Tibial nerve (tissue), 4 donors: ENCODE measurements at regions not wholly inside any gene's neighbourhood (a gene's known extent, or its start where the extent isn't known, plus 50 kb on each side); places are given as distances from the start of the nearest gene placed in this dataset.

Experiments
- DNase-seq, 2 donors: peaks; one replicate each; pipeline ENCODE4 v3.0.0-alpha.2; 2019; ENCODE audit warnings: low spot score in 2 of 2
- H3K27ac ChIP-seq, 4 donors: fragments of 200-600 bp; sonication (generic) in 3 of 4; one replicate each; pipeline ENCODE4 v1.5.1; 2017 to 2019; ENCODE audit warnings: mild to moderate bottlenecking in 1 of 4
- H3K27me3 ChIP-seq, 2 donors: fragments of 200-600 bp; sonication (generic) in 1 of 2; one replicate each; pipeline versions ENCODE4 v1.5.1 to v1.6.0; 2017 to 2019
- H3K36me3 ChIP-seq, 3 donors: fragments of 200-600 bp; sonication (generic); one replicate each; pipeline ENCODE4 v1.5.1; 2018 to 2019
- H3K4me1 ChIP-seq, 4 donors: fragments of 200-600 bp; sonication (generic) in 3 of 4; one replicate each; pipeline ENCODE4 v1.5.1; 2017 to 2019
- H3K4me3 ChIP-seq, 4 donors: fragments of 200-600 bp; sonication (generic) in 3 of 4; one replicate each; pipeline ENCODE4 v1.5.1; 2017 to 2019; ENCODE audit warnings: mild to moderate bottlenecking in 1 of 4, moderate library complexity in 1 of 4
- H3K9me3 ChIP-seq, 4 donors: fragments of 200-600 bp; sonication (generic) in 3 of 4; one replicate each; pipeline ENCODE4 v1.5.1; 2017 to 2019
- EP300 ChIP-seq, 2 donors: sonication (generic); formaldehyde crosslinking; IDR thresholded peaks; one replicate each; pipeline ENCODE4 v1.6.1; 2017; ENCODE audit warnings: antibody characterized with exemption in 2 of 2, mild to moderate bottlenecking in 1 of 2
- POLR2A ChIP-seq, 2 donors: fragments of 450-650 bp; IDR thresholded peaks; one replicate each; pipeline ENCODE4 v1.6.1; 2017; ENCODE audit warnings: antibody characterized with exemption in 2 of 2, mild to moderate bottlenecking in 2 of 2, moderate library complexity in 2 of 2
- WGBS, 2 donors: methylation state at CpG; one replicate each; pipeline ENCODE4 v1.1.5; 2018; 5-methylcytosine and 5-hydroxymethylcytosine counted together
- TF ChIP-seq, protein P1 (sequence below), 5 experiments: fragments of 200-600 bp in 3 of 5; fragments of 450-650 bp in 2 of 5; sonication (generic) in 3 of 5; IDR thresholded peaks; one replicate each; pipeline ENCODE4 v1.5.1; 2016 to 2019; ENCODE audit warnings: antibody characterized with exemption in 5 of 5, mild to moderate bottlenecking in 3 of 5, moderate library complexity in 2 of 5

DNA sequence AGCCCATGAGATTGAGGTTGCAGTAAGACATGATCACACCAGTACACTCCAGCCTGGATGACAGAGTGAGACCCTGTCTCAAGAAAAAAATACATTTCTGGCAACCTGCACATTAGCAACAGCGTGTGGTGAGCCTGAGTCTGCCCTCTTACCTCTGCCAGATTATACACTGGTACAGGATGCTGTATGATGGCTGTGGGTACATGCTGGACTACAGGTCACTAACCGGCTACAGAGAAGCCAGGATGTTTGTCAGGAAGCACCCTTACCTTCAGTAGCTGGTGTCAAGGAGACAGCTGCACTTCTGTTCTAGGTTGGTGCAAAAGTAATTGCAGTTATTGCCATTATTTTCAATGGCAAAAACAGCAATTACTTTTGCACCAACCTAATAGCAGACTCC, 575.7 kb downstream of the NPHP4 start:
- no peaks in the 10 kb centered on the region for H3K27me3 ChIP-seq
- DNase-seq, result no peak
- H3K4me1 ChIP-seq, result no peaks in the 10 kb centered on the region
- H3K27ac ChIP-seq, result no peak overlapping the region
- TF ChIP-seq, protein P1, sequence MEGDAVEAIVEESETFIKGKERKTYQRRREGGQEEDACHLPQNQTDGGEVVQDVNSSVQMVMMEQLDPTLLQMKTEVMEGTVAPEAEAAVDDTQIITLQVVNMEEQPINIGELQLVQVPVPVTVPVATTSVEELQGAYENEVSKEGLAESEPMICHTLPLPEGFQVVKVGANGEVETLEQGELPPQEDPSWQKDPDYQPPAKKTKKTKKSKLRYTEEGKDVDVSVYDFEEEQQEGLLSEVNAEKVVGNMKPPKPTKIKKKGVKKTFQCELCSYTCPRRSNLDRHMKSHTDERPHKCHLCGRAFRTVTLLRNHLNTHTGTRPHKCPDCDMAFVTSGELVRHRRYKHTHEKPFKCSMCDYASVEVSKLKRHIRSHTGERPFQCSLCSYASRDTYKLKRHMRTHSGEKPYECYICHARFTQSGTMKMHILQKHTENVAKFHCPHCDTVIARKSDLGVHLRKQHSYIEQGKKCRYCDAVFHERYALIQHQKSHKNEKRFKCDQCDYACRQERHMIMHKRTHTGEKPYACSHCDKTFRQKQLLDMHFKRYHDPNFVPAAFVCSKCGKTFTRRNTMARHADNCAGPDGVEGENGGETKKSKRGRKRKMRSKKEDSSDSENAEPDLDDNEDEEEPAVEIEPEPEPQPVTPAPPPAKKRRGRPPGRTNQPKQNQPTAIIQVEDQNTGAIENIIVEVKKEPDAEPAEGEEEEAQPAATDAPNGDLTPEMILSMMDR (IDR thresholded peaks at IDR 0.05), result no peak
- no peak for TF ChIP-seq EP300 (IDR thresholded peaks at IDR 0.05)
- 79 to 86% methylated on average over 2 of the region's 2 CpGs for WGBS, 2 donors
- no peak overlapping the region for H3K4me3 ChIP-seq
- H3K36me3 ChIP-seq, result no peaks in the 10 kb centered on the region
- no peaks in the 10 kb centered on the region for H3K9me3 ChIP-seq

DNA sequence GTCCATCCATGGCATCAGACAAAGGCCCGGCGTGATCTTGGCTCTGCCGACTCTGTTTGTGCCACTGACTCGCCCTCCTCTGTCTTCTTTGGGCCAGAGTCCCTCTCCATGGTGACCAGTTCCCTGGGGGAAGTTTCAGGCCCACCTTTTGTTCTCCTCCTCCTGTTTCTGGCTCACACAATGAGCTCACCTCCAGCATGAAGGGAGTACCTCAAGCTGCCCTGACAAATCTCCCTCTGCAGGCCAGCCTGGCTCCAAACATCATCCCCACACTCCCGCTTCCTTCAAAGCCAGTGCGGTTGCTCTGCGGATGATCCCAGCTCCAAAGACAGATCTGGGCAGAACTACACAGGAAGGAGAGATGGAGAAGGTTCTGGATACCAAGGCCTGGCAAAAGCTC, 576.6 kb downstream of the NPHP4 start:
- no peaks in the 10 kb centered on the region for H3K4me1 ChIP-seq
- H3K4me3 ChIP-seq, result no peak overlapping the region
- no peaks in the 10 kb centered on the region for H3K27me3 ChIP-seq
- WGBS, 2 donors, result 84 to 91% methylated on average over 7 of the region's 7 CpGs
- TF ChIP-seq EP300 (IDR thresholded peaks at IDR 0.05), result no peak
- TF ChIP-seq, protein P1 (IDR thresholded peaks at IDR 0.05), result no peak
- no peak for TF ChIP-seq POLR2A (IDR thresholded peaks at IDR 0.05)
- no peak for DNase-seq
- H3K9me3 ChIP-seq, result no peaks in the 10 kb centered on the region
- no peaks in the 10 kb centered on the region for H3K36me3 ChIP-seq
- no peak overlapping the region for H3K27ac ChIP-seq

GRCh38 chr1:5410652-5411051, 581.6 kb downstream of the NPHP4 start:
- Histone ChIP-seq H3K27me3 (no peaks in the 10 kb centered on the region), H3K27ac (no peak overlapping the region), H3K4me1 (no peaks in the 10 kb centered on the region), H3K36me3 (no peaks in the 10 kb centered on the region), H3K4me3 (no peak overlapping the region), H3K9me3 (no peaks in the 10 kb centered on the region)
- TF ChIP-seq, protein P1 (IDR thresholded peaks at IDR 0.05), result no peak
- TF ChIP-seq POLR2A (IDR thresholded peaks at IDR 0.05) (no peak), EP300 (IDR thresholded peaks at IDR 0.05) (no peak)
- 75 to 81% methylated on average over 4 of the region's 4 CpGs for WGBS, 2 donors
- no peak for DNase-seq

DNA sequence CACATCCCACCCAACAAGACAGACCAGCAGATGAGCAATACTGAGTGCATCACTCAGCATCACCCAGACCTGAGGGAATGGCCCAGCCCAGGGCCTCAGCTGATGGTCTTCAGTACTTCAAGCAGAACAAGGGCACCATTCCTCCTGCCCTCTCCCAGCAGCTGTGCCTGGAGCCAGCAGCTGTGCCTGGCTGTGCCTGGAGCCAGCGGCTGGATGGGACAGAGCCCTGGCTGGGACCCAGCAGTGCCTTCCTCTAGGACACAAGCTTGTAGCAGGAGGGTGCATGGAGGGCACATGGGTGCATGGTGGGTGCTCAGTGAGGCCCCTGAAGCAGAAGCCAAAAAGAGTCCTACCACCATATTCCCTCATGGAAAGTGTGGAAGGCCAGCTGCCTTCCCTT, 583.8 kb downstream of the NPHP4 start:
- Histone ChIP-seq H3K27me3 (no peaks in the 10 kb centered on the region), H3K4me1 (no peaks in the 10 kb centered on the region), H3K9me3 (no peaks in the 10 kb centered on the region), H3K4me3 (no peak overlapping the region), H3K36me3 (no peaks in the 10 kb centered on the region), H3K27ac (no peak overlapping the region)
- WGBS, 2 donors, result 89% methylated on average over 1 of the region's 1 CpG; no CpG with 5 or more reads in 1 of the 2 donors
- no peak for DNase-seq
- TF ChIP-seq, protein P1 (IDR thresholded peaks at IDR 0.05), result no peak
- no peak for TF ChIP-seq POLR2A (IDR thresholded peaks at IDR 0.05)
- TF ChIP-seq EP300 (IDR thresholded peaks at IDR 0.05), result no peak

GRCh38 chr1:5405263-5405662, 587.0 kb downstream of the NPHP4 start:
- H3K4me1 ChIP-seq, result no peaks in the 10 kb centered on the region
- no peak for DNase-seq
- H3K36me3 ChIP-seq, result no peaks in the 10 kb centered on the region
- H3K9me3 ChIP-seq, result no peaks in the 10 kb centered on the region
- TF ChIP-seq, protein P1 (IDR thresholded peaks at IDR 0.05), result no peak
- TF ChIP-seq EP300 (IDR thresholded peaks at IDR 0.05), result no peak
- TF ChIP-seq POLR2A (IDR thresholded peaks at IDR 0.05), result no peak
- no peak overlapping the region for H3K27ac ChIP-seq
- whole genome bisulfite sequencing, 2 donors, result 85 to 86% methylated on average over 3 of the region's 3 CpGs
- H3K4me3 ChIP-seq, result no peak overlapping the region
- no peaks in the 10 kb centered on the region for H3K27me3 ChIP-seq
